ENCODE measurements at regions not wholly inside any gene's neighbourhood (a gene's known extent, or its start where the extent isn't known, plus 50 kb on each side); places are given as distances from the start of the nearest gene placed in this dataset.

DNA sequence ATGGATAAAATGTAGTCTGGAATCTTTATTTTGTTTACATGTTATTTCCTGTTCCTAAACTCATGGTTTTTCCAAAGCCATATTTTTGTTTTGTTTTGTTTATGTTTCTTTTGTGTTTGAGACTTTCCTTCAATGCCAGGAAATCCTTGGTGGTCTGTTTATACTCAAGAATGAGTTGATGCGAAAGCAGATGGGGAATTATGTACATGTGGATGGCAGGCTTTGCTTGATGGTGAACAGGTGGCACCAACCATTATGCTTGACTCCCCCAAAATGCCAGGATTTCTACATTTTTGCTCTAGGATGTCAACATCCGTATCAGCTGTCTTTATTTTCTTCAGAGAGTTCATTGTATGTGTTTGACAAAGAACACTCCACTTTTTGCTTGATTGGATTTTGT, 448.5 kb downstream of the PRDM2 start:
- no peak for DNase-seq
- Histone ChIP-seq H2AFZ (no peak overlapping the region), H3K79me2 (ENCODE audit: low read depth) (no peaks in the 10 kb centered on the region), H3K4me3 (no peak overlapping the region), H3K9me2 (ENCODE audit: insufficient read depth) (no peaks in the 10 kb centered on the region), H4K20me1 (ENCODE audit: insufficient read depth) (no peaks in the 10 kb centered on the region), H3K9me3 (ENCODE audit: insufficient read depth, low read depth) (no peaks in the 10 kb centered on the region), H3F3A (ENCODE audit: insufficient read depth, low read depth) (no peaks in the 10 kb centered on the region), H3K4me1 (replicated peaks; ENCODE audit: insufficient read depth) (no peaks in the 10 kb centered on the region), H3K4me2 (no peak overlapping the region), H3K27ac (no peak overlapping the region), H3K27me3 (ENCODE audit: insufficient read depth, low read depth) (no peaks in the 10 kb centered on the region), H3K36me3 (ENCODE audit: low read depth) (no peaks in the 10 kb centered on the region)
- intact Hi-C loops (cut with micrococcal nuclease; ENCODE audit: unreplicated experiment): no loop called here
- ChIA-PET POLR2A (ENCODE audit: unreplicated experiment) (no interaction called here), CTCF (no interaction called here)
- TF ChIP-seq EZH2 (IDR thresholded peaks at IDR 0.05; ENCODE audit: low read depth) (no peak), CTCF (conservative IDR thresholded peaks at IDR 0.05) (no peak)
- BruUV-seq (replicated peaks): no TSS peak

- Histone ChIP-seq H3F3A (ENCODE audit: insufficient read depth, low read depth) (no peaks in the 10 kb centered on the region), H3K36me3 (ENCODE audit: low read depth) (no peaks in the 10 kb centered on the region), H3K4me1 (replicated peaks; ENCODE audit: insufficient read depth) (no peaks in the 10 kb centered on the region), H3K9me2 (ENCODE audit: insufficient read depth) (no peaks in the 10 kb centered on the region), H3K4me2 (no peak overlapping the region), H4K20me1 (ENCODE audit: insufficient read depth) (no peaks in the 10 kb centered on the region), H2AFZ (no peak overlapping the region), H3K9me3 (ENCODE audit: insufficient read depth, low read depth) (no peaks in the 10 kb centered on the region), H3K79me2 (ENCODE audit: low read depth) (no peaks in the 10 kb centered on the region), H3K27me3 (ENCODE audit: insufficient read depth, low read depth) (no peaks in the 10 kb centered on the region), H3K27ac (no peak overlapping the region), H3K4me3 (no peak overlapping the region)
- intact Hi-C loops (cut with micrococcal nuclease; ENCODE audit: unreplicated experiment): no loop called here
- BruUV-seq (replicated peaks): no TSS peak
- ChIA-PET POLR2A (ENCODE audit: unreplicated experiment) (no interaction called here), CTCF (no interaction called here)
- no peak for DNase-seq
- TF ChIP-seq CTCF (conservative IDR thresholded peaks at IDR 0.05): no peak
- TF ChIP-seq EZH2 (IDR thresholded peaks at IDR 0.05; ENCODE audit: low read depth): no peak
Observed at GRCh38 chr1:14149431-14149830, 449.1 kb upstream of the KAZN start.

GRCh38 chr1:14156543-14156942, 441.9 kb upstream of the KAZN start:
- Histone ChIP-seq H3K27me3 (ENCODE audit: insufficient read depth, low read depth) (no peaks in the 10 kb centered on the region), H4K20me1 (ENCODE audit: insufficient read depth) (no peaks in the 10 kb centered on the region), H3K79me2 (ENCODE audit: low read depth) (no peaks in the 10 kb centered on the region), H3K9me3 (ENCODE audit: insufficient read depth, low read depth) (no peaks in the 10 kb centered on the region), H3K9me2 (ENCODE audit: insufficient read depth) (no peaks in the 10 kb centered on the region), H3K4me1 (replicated peaks; ENCODE audit: insufficient read depth) (no peaks in the 10 kb centered on the region), H3K27ac (no peak overlapping the region), H3K4me2 (no peak overlapping the region), H2AFZ (no peak overlapping the region), H3K4me3 (no peak overlapping the region), H3K36me3 (ENCODE audit: low read depth) (no peaks in the 10 kb centered on the region), H3F3A (ENCODE audit: insufficient read depth, low read depth) (no peaks in the 10 kb centered on the region)
- intact Hi-C loops (cut with micrococcal nuclease; ENCODE audit: unreplicated experiment): no loop called here
- CTCF ChIA-PET: no interaction called here
- DNase-seq: no peak
- TF ChIP-seq EZH2 (IDR thresholded peaks at IDR 0.05; ENCODE audit: low read depth): no peak
- TF ChIP-seq CTCF (conservative IDR thresholded peaks at IDR 0.05): no peak
- no TSS peak for BruUV-seq (replicated peaks)
- POLR2A ChIA-PET (ENCODE audit: unreplicated experiment): no interaction called here

Data from PC-9 (cell line).